ENCODE measurements at regions not wholly inside any gene's neighbourhood (a gene's known extent, or its start where the extent isn't known, plus 50 kb on each side); places are given as distances from the start of the nearest gene placed in this dataset.

DNA sequence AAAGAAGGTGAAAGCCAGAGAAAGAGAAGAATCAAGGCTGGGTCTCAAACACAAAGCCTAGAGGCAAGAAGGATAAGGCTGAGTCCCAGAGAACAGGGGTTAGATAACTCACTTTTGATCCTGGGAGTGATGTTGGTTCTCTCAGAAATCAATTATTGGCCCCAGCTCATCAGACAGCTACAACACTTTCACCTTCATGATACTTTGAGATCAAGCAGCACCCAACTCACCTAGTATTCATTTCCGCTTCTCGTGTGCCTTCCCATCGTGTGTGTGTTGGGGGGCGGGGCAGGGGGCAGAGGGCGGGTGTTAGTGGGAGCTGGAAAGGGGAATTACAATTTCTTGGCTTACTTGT is 92.2 kb upstream of the RAD23B start:
- Histone ChIP-seq H3K36me3 (no peaks in the 10 kb centered on the region), H3K27ac (no peak overlapping the region), H3K4me3 (no peak overlapping the region), H3K4me1 (ENCODE audit: control insufficient read depth in 1 of 2, low read depth in 2 of 2) (no peaks in the 10 kb centered on the region), H3K27me3 (replicated peaks; ENCODE audit: insufficient read depth) (no peaks in the 10 kb centered on the region), H3K9me3 (no peaks in the 10 kb centered on the region)
- ATAC-seq (ENCODE audit: insufficient number of reproducible peaks, low FRiP score, low read depth) = no peak
- TF ChIP-seq CTCF (IDR thresholded peaks at IDR 0.05) = no peak
- no peak for DNase-seq (ENCODE audit: low spot score)

DNA sequence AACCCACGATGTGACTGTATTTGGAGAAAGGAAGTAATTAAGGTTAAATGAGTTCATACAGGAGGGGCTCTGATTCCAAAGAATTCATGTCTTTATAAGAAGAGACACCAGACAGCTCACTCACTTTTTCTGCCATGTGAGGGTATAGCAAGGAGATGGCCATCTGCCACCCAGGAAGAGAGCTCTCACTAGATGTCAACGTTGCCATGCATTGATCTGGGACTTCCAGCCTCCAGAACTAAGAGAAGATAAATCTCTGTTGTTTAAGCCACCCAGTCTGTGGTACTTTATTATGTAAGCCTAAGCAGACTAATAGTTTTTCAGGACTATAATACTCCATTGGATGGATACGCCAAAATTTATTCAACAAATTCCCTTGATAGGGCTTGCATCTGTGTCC is 89.8 kb upstream of the RAD23B start:
- H3K4me1 ChIP-seq (ENCODE audit: control insufficient read depth in 1 of 2, low read depth in 2 of 2) = no peaks in the 10 kb centered on the region
- ATAC-seq (ENCODE audit: insufficient number of reproducible peaks, low FRiP score, low read depth) (no peak), DNase-seq (ENCODE audit: low spot score) (no peak)
- no peaks in the 10 kb centered on the region for H3K27me3 ChIP-seq (replicated peaks; ENCODE audit: insufficient read depth)
- no peak overlapping the region for H3K4me3 ChIP-seq
- H3K9me3 ChIP-seq = no peaks in the 10 kb centered on the region
- no peak overlapping the region for H3K27ac ChIP-seq
- no peak for TF ChIP-seq CTCF (IDR thresholded peaks at IDR 0.05)
- H3K36me3 ChIP-seq = no peaks in the 10 kb centered on the region

DNA sequence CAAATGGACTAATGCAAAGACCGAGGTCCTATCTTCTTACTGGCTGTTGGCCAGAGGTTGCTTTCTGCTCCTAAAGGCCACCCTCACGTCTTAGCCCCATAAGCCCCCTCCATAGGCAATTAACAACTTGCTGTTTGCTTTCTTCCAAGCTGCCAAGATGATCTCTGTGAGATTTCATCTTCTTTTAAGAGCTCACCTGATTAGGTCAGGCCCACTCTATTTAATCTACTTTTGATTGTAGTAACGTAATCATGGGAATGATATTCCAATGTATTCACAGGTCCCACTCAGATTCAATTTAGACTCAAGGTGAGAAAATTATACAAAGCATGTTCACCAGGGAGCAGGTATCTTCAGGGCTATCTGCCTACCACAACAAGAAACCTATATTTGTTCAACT is 84.4 kb upstream of the RAD23B start:
- Histone ChIP-seq H3K27me3 (replicated peaks; ENCODE audit: insufficient read depth) (no peaks in the 10 kb centered on the region), H3K36me3 (no peaks in the 10 kb centered on the region), H3K4me1 (ENCODE audit: control insufficient read depth in 1 of 2, low read depth in 2 of 2) (no peaks in the 10 kb centered on the region), H3K9me3 (peaks cover 5% of the 10 kb centered on the region), H3K27ac (no peak overlapping the region), H3K4me3 (no peak overlapping the region)
- ATAC-seq (ENCODE audit: insufficient number of reproducible peaks, low FRiP score, low read depth) (no peak), DNase-seq (ENCODE audit: low spot score) (no peak)
- TF ChIP-seq CTCF (IDR thresholded peaks at IDR 0.05) = no peak

DNA sequence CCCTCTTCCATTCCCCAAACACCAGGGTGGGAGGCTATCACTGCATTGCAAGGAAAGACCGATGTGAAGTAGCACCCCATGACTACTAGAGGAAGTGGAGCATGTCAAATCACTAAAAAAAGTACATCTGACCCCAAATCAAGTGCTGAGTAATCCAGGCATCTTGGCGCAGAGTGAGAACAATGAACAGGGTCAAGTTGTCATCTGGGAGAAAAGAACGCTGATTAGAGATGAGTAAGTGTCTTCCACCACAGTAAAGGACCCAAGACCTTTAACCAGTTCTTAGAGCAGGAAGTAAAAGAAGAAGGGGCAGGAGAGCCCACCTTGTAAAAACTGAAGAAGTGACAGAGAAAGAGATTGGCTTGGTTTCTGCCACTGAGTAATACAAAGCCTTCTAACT is 75.0 kb upstream of the RAD23B start:
- no peaks in the 10 kb centered on the region for H3K36me3 ChIP-seq
- no peak for TF ChIP-seq CTCF (IDR thresholded peaks at IDR 0.05)
- ATAC-seq (ENCODE audit: insufficient number of reproducible peaks, low FRiP score, low read depth) = no peak
- H3K27ac ChIP-seq = no peak overlapping the region
- peaks cover 0 to under 1% of the 10 kb centered on the region in 2 donors for H3K4me1 ChIP-seq (ENCODE audit: control insufficient read depth in 1 of 2, low read depth in 2 of 2)
- no peaks in the 10 kb centered on the region for H3K27me3 ChIP-seq (replicated peaks; ENCODE audit: insufficient read depth)
- peaks cover 1% of the 10 kb centered on the region for H3K9me3 ChIP-seq
- H3K4me3 ChIP-seq = no peak overlapping the region
- DNase-seq (ENCODE audit: low spot score) = no peak

DNA sequence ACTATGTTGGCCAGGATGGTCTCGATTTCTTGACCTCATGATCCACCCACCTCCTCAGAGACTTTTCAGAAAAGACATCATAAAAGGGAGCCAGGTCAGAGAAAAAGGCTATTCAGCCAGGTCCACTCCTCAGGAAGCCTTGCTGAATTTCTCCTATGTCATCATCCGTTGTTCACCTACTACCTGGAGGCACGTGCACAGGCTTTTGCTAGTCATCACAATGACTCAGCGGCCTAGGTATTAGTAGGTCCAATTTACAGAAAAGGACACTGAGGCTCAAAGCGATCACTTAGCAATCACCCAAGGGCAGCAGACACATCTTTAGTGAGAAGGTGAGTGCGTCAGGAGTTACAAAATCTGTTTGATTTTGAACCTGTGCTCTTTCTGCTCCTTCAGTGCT is 72.3 kb upstream of the RAD23B start:
- DNase-seq (ENCODE audit: low spot score) = no peak
- Histone ChIP-seq H3K4me3 (no peak overlapping the region), H3K36me3 (no peaks in the 10 kb centered on the region), H3K4me1 (ENCODE audit: control insufficient read depth in 1 of 2, low read depth in 2 of 2) (peaks cover 0 to 8% of the 10 kb centered on the region in 2 donors), H3K9me3 (no peaks in the 10 kb centered on the region), H3K27me3 (replicated peaks; ENCODE audit: insufficient read depth) (no peaks in the 10 kb centered on the region), H3K27ac (no peak overlapping the region)
- ATAC-seq (ENCODE audit: insufficient number of reproducible peaks, low FRiP score, low read depth) = no peak
- TF ChIP-seq CTCF (IDR thresholded peaks at IDR 0.05) = no peak

Measured in thoracic aorta (tissue), 2 donors.